HepG2 (cell line): ENCODE measurements at regions not wholly inside any gene's neighbourhood (a gene's known extent, or its start where the extent isn't known, plus 50 kb on each side); places are given as distances from the start of the nearest gene placed in this dataset.

Experiments used
- ATAC-seq: fragments of 200-7000 bp; cut with Tn5 transposase; 3 replicates; pipeline ENCODE4 v1.9.1; 2020; ENCODE audit warnings: mild to moderate bottlenecking, moderate library complexity
- BruUV-seq: library from RNA; stranded (reverse); fragments of 400-500 nt; replicated peaks from 2 replicates; lab custom pipeline; 2021; lab: Mats Ljungman, UMichigan
- CTCF ChIA-PET: fragments of 300-600 bp; formaldehyde crosslinking; extraction: SDS; loops from one replicate; lab custom pipeline; 2021; ENCODE audit warnings: low total read pairs, inconsistent platforms, low intra/inter-chr PET ratio; lab: Yijun Ruan, JAX
- POLR2A ChIA-PET: fragments of 350-600 bp; sonication (Branson Sonifier 250); formaldehyde crosslinking; loops from one replicate; lab custom pipeline; 2020; ENCODE audit warnings: antibody characterized with exemption, inconsistent platforms; lab: Yijun Ruan, JAX
- DNase-seq: peaks from one replicate; pipeline ENCODE4 v3.0.0-alpha.2; 2015; ENCODE audit warnings: low spot score
- FAIRE-seq: peaks from 3 replicates; lab custom pipeline; 2011; peaks lifted over from hg19 to GRCh38; lab: Jason Lieb, UNC
- H2AFZ ChIP-seq: one replicate; pipeline ENCODE4 v1.6.1; 2011; ENCODE audit warnings: low read length, inconsistent platforms
- H3K27ac ChIP-seq: fragments of 300-600 bp; 3 replicates; pipeline ENCODE4 v1.8.0; 2011; ENCODE audit warnings: mixed run types, mild to moderate bottlenecking, mixed read lengths, low read length, inconsistent platforms; ENCODE audit not compliant: insufficient read depth; ENCODE audit errors: extremely low read length
- H3K27me3 ChIP-seq, 2 experiments: fragments of 200-600 bp in 1 of 2; 2 replicates in 1 of 2; 3 replicates in 1 of 2; pipeline versions ENCODE4 v1.6.0 to v1.8.0; 2011; ENCODE audit warnings: low read length in 2 of 2, mild to moderate bottlenecking in 2 of 2, moderate library complexity in 2 of 2, inconsistent platforms in 1 of 2; ENCODE audit not compliant: insufficient read depth in 2 of 2, control insufficient read depth in 1 of 2
- H3K36me3 ChIP-seq, 2 experiments: fragments of 200-600 bp in 1 of 2; replicated peaks in 1 of 2; 2 replicates in 1 of 2; 3 replicates in 1 of 2; pipeline versions ENCODE4 v1.5.1 to v1.8.0; 2011; ENCODE audit warnings: low read length in 2 of 2, inconsistent platforms in 1 of 2; ENCODE audit not compliant: insufficient read depth in 2 of 2, control insufficient read depth in 1 of 2
- H3K4me1 ChIP-seq: 2 replicates; pipeline ENCODE4 v1.5.1; 2012; ENCODE audit warnings: low read length, inconsistent platforms; ENCODE audit not compliant: insufficient read depth
- H3K4me2 ChIP-seq: 2 replicates; pipeline ENCODE4 v1.6.0; 2011; ENCODE audit warnings: low read depth, low read length, inconsistent platforms
- H3K4me3 ChIP-seq, 3 experiments: fragments of 200-600 bp in 1 of 3; sonication (generic), shearing (Covaris generic) in 1 of 3; replicated peaks in 1 of 3; 2 replicates each; pipeline ENCODE4 v1.5.1; 2011 to 2016; ENCODE audit warnings: low read length in 3 of 3, inconsistent platforms in 2 of 3, low read depth in 2 of 3, mild to moderate bottlenecking in 2 of 3, control low read depth in 1 of 3, mixed read lengths in 1 of 3; ENCODE audit not compliant: insufficient read depth in 1 of 3
- H3K79me2 ChIP-seq: one replicate; pipeline ENCODE4 v1.6.1; 2011; ENCODE audit warnings: low read length, inconsistent platforms; ENCODE audit not compliant: insufficient read depth
- H3K9ac ChIP-seq: 2 replicates; pipeline ENCODE4 v1.6.0; 2011; ENCODE audit warnings: mild to moderate bottlenecking, low read depth, low read length, inconsistent platforms; ENCODE audit not compliant: insufficient read depth
- H3K9me3 ChIP-seq: 2 replicates; pipeline ENCODE4 v1.5.1; 2012; ENCODE audit warnings: mild to moderate bottlenecking, low read length
- H4K20me1 ChIP-seq: 2 replicates; pipeline ENCODE4 v1.6.0; 2011; ENCODE audit warnings: inconsistent platforms, mild to moderate bottlenecking, low read length, moderate library complexity; ENCODE audit not compliant: insufficient read depth
- ARNTL ChIP-seq: sonication (generic); formaldehyde crosslinking; IDR thresholded peaks from 2 replicates; pipeline ENCODE4 v1.4.0; 2020; ENCODE audit warnings: mild to moderate bottlenecking, missing genetic modification reagents
- FLYWCH1 ChIP-seq: sonication (generic); formaldehyde crosslinking; IDR thresholded peaks from 2 replicates; pipeline ENCODE4 v1.8.1; 2023; ENCODE audit warnings: mild to moderate bottlenecking, missing genetic modification reagents
- HNF4G ChIP-seq, 2 experiments: sonication (generic) in 1 of 2; formaldehyde crosslinking in 1 of 2; IDR thresholded peaks; 2 replicates each; pipeline versions ENCODE4 v1.4.0 to v1.6.1; 2011 to 2020; ENCODE audit warnings: borderline replicate concordance in 2 of 2, low read depth in 2 of 2, mild to moderate bottlenecking in 2 of 2, low read length in 1 of 2, missing genetic modification reagents in 1 of 2, moderate library complexity in 1 of 2
- JARID2 ChIP-seq: sonication (generic); formaldehyde crosslinking; IDR thresholded peaks from 2 replicates; pipeline ENCODE4 v1.8.1; 2023; ENCODE audit warnings: missing genetic modification reagents, inconsistent platforms; ENCODE audit not compliant: insufficient replicate concordance
- KAT8 ChIP-seq: IDR thresholded peaks from 2 replicates; pipeline ENCODE4 v1.6.1; 2016; ENCODE audit warnings: missing genetic modification reagents, missing compliant biosample characterization
- KMT2B ChIP-seq: IDR thresholded peaks from 2 replicates; pipeline ENCODE4 v1.6.1; 2016; ENCODE audit warnings: missing genetic modification reagents, missing compliant biosample characterization
- PPARG ChIP-seq: conservative IDR thresholded peaks from 2 replicates; pipeline ENCODE4 v1.6.1; 2016; ENCODE audit warnings: missing biosample characterization, missing genetic modification reagents
- SNRNP70 ChIP-seq: fragments of 200-400 bp; formaldehyde crosslinking; IDR thresholded peaks from 2 replicates; pipeline ENCODE4 v1.6.1; 2017; ENCODE audit warnings: mild to moderate bottlenecking, low read depth, low read length, moderate library complexity
- TAF1 ChIP-seq: sonication (generic); formaldehyde crosslinking; IDR thresholded peaks from 2 replicates; pipeline ENCODE4 v1.4.0; 2020; ENCODE audit warnings: missing genetic modification reagents
- TGIF2 ChIP-seq: IDR thresholded peaks from 2 replicates; pipeline ENCODE4 v1.6.1; 2016; ENCODE audit warnings: control low read depth, missing compliant biosample characterization
- THAP11 ChIP-seq: IDR thresholded peaks from 2 replicates; pipeline ENCODE4 v1.6.1; 2016; ENCODE audit warnings: missing biosample characterization, missing genetic modification reagents
- TP53 ChIP-seq: sonication (generic); formaldehyde crosslinking; conservative IDR thresholded peaks from 2 replicates; pipeline ENCODE4 v1.4.0; 2020; ENCODE audit warnings: missing genetic modification reagents
- ZC3H4 ChIP-seq: sonication (generic); formaldehyde crosslinking; IDR thresholded peaks from 2 replicates; pipeline ENCODE4 v1.4.0; 2020; ENCODE audit warnings: missing genetic modification reagents, borderline replicate concordance
- ZFP36L2 ChIP-seq: sonication (generic); formaldehyde crosslinking; IDR thresholded peaks from 2 replicates; pipeline ENCODE4 v1.4.0; 2020; ENCODE audit warnings: missing genetic modification reagents
- ZNF598 ChIP-seq: sonication (generic); formaldehyde crosslinking; IDR thresholded peaks from 2 replicates; pipeline ENCODE4 v1.5.1; 2020; ENCODE audit warnings: mild to moderate bottlenecking, missing genetic modification reagents, borderline replicate concordance
- ZSCAN9 ChIP-seq: IDR thresholded peaks from 2 replicates; pipeline ENCODE4 v1.6.1; 2016; ENCODE audit warnings: borderline replicate concordance
- WGBS: methylation state at CpG from one replicate; pipeline ENCODE4 v1.1.6; 2017; ENCODE audit warnings: low lambda C conversion rate; 5-methylcytosine and 5-hydroxymethylcytosine counted together
- in situ Hi-C: cut with HindIII; loops from 2 replicates; pipeline ENCODE4 v1.10.0; 2017; ENCODE audit warnings: low pct_unique_long_range_greater_than_20kb; ENCODE audit not compliant: extremely low pct_ligation_motif_present
- intact Hi-C: fragments of 100-400 bp; cut with micrococcal nuclease; formaldehyde crosslinking; loops from one replicate; pipeline ENCODE4 v1.10.0; 2022; ENCODE audit not compliant: unreplicated experiment
- TF ChIP-seq, protein P1 (sequence below), 2 experiments: sonication (generic) in 1 of 2; formaldehyde crosslinking in 1 of 2; IDR thresholded peaks; 2 replicates each; pipeline versions ENCODE4 v1.6.1 to v1.9.0; 2014 to 2022; ENCODE audit warnings: antibody characterized with exemption in 1 of 2, borderline replicate concordance in 1 of 2, inconsistent platforms in 1 of 2, low read depth in 1 of 2, missing genetic modification reagents in 1 of 2

DNA sequence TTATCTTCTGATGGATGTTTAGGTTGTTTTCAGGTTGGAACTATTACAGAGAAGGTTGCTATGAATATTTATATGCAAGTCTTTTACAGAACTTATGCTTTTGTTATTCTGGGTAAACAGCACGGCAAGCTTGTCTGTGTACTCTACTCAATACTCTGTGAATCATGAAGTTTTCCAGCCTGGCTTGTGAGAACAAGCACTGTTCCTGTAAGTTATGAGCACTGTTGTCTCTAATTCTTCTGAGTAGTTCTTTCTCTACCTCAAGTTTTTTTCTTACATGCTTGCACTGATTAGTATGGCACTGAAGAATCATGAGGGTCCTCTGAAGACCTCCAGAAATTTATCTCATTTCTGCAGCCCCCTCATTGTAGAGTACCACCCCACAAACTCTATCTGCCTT is 496.9 kb downstream of the KCTD12 start (continued):
- TF ChIP-seq SNRNP70 (no peak), FLYWCH1 (CRISPR knock-in tag) (no peak)

DNA sequence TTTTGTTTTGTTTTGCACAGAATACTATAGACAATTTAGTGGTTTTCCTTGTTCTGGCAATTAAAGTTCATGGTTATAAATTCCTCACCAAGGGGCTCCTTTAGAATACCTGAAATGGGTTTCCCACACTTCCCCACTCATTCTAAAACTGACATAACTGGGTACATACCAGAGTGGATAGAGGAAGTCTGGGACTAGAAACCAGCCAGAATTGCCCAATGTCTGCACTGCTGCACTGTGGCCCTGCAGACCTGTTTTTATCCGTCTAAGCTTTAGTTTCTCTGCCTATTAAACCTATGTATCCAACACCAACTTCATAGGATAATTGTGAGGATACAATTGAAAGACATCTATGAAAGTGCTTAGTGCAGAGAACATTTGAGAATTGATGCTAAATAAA is 498.6 kb downstream of the KCTD12 start:
- no peaks in the 10 kb centered on the region for H4K20me1 ChIP-seq
- H3K4me3 ChIP-seq = no peak overlapping the region
- BruUV-seq = no TSS peak
- WGBS = 0% methylated on average over 1 of the region's 1 CpG
- FAIRE-seq = no peak
- H3K9ac ChIP-seq = no peak overlapping the region
- POLR2A ChIA-PET = no interaction called here
- H3K27me3 ChIP-seq = no peaks in the 10 kb centered on the region
- no peaks in the 10 kb centered on the region for H3K79me2 ChIP-seq
- H3K27ac ChIP-seq = no peak overlapping the region
- H3K36me3 ChIP-seq = no peaks in the 10 kb centered on the region
- DNase-seq = no peak
- intact Hi-C loops = no loop called here
- H3K4me1 ChIP-seq = no peaks in the 10 kb centered on the region
- no peak for ATAC-seq
- in situ Hi-C loops = no loop called here
- H3K4me2 ChIP-seq = no peak overlapping the region
- CTCF ChIA-PET = no interaction called here
- no peaks in the 10 kb centered on the region for H3K9me3 ChIP-seq
- no peak overlapping the region for H2AFZ ChIP-seq
- TF ChIP-seq TAF1 (CRISPR knock-in tag) (no peak), ZFP36L2 (CRISPR knock-in tag) (no peak), ZC3H4 (CRISPR knock-in tag) (no peak), KMT2B (CRISPR knock-in tag) (no peak), JARID2 (CRISPR knock-in tag) (no peak), PPARG (CRISPR knock-in tag) (no peak), THAP11 (CRISPR knock-in tag) (no peak), HNF4G (IDR thresholded peaks at IDR 0.05; ENCODE audit: borderline replicate concordance, low read depth, low read length) (no peak), HNF4G (CRISPR knock-in tag; IDR thresholded peaks at IDR 0.05; ENCODE audit: borderline replicate concordance, low read depth) (no peak), ARNTL (CRISPR knock-in tag) (no peak), ZNF598 (no peak), KAT8 (CRISPR knock-in tag) (no peak), TGIF2 (no peak), ZSCAN9 (CRISPR knock-in tag) (no peak), TP53 (CRISPR knock-in tag) (no peak)
- TF ChIP-seq, protein P1, sequence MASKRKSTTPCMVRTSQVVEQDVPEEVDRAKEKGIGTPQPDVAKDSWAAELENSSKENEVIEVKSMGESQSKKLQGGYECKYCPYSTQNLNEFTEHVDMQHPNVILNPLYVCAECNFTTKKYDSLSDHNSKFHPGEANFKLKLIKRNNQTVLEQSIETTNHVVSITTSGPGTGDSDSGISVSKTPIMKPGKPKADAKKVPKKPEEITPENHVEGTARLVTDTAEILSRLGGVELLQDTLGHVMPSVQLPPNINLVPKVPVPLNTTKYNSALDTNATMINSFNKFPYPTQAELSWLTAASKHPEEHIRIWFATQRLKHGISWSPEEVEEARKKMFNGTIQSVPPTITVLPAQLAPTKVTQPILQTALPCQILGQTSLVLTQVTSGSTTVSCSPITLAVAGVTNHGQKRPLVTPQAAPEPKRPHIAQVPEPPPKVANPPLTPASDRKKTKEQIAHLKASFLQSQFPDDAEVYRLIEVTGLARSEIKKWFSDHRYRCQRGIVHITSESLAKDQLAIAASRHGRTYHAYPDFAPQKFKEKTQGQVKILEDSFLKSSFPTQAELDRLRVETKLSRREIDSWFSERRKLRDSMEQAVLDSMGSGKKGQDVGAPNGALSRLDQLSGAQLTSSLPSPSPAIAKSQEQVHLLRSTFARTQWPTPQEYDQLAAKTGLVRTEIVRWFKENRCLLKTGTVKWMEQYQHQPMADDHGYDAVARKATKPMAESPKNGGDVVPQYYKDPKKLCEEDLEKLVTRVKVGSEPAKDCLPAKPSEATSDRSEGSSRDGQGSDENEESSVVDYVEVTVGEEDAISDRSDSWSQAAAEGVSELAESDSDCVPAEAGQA (IDR thresholded peaks at IDR 0.05; ENCODE audit: low read depth) = no peak
- TF ChIP-seq, protein P1 (CRISPR knock-in tag; IDR thresholded peaks at IDR 0.05; ENCODE audit: borderline replicate concordance) = no peak
